IMR-90 (cell line): ENCODE measurements at regions not wholly inside any gene's neighbourhood (a gene's known extent, or its start where the extent isn't known, plus 50 kb on each side); places are given as distances from the start of the nearest gene placed in this dataset.

Experiments used
- ATAC-seq: fragments of 200-7000 bp; cut with Tn5 transposase; 2 replicates; pipeline ENCODE4 v1.9.1; 2020; ENCODE audit warnings: low read depth, mild to moderate bottlenecking, moderate library complexity
- BruUV-seq: library from RNA; stranded (reverse); fragments of 400-500 nt; replicated peaks from 2 replicates; lab custom pipeline; 2021; lab: Mats Ljungman, UMichigan
- CTCF ChIA-PET: fragments of 300-600 bp; formaldehyde crosslinking; extraction: SDS; loops from one replicate; lab custom pipeline; 2021; ENCODE audit warnings: antibody characterized with exemption; lab: Yijun Ruan, JAX
- POLR2A ChIA-PET: fragments of 300-600 bp; sonication (Branson Sonifier 250); formaldehyde crosslinking; loops from one replicate; lab custom pipeline; 2022; ENCODE audit warnings: antibody characterized with exemption; ENCODE audit not compliant: unreplicated experiment; lab: Charles Lee
- DNase-seq: peaks from one replicate; pipeline ENCODE4 v3.0.0; 2013
- H2AFZ ChIP-seq: replicated peaks from 2 replicates; pipeline ENCODE3; 2013; ENCODE audit warnings: low read length, mild to moderate bottlenecking; ENCODE audit not compliant: poor library complexity
- H2AK5ac ChIP-seq: 2 replicates; pipeline ENCODE4 v1.6.1; 2013; ENCODE audit warnings: low read depth, low read length, inconsistent platforms
- H2AK9ac ChIP-seq: replicated peaks from 2 replicates; pipeline ENCODE3; 2013; ENCODE audit warnings: mild to moderate bottlenecking, low read depth, low read length, moderate library complexity; ENCODE audit not compliant: poor library complexity
- H2BK120ac ChIP-seq: 2 replicates; pipeline ENCODE4 v1.6.1; 2013; ENCODE audit warnings: low read depth, low read length, inconsistent platforms
- H2BK15ac ChIP-seq: 3 replicates; pipeline ENCODE4 v1.6.1; 2013; ENCODE audit warnings: low read depth, low read length, inconsistent platforms
- H2BK20ac ChIP-seq: 2 replicates; pipeline ENCODE4 v1.6.1; 2013; ENCODE audit warnings: low read depth, mild to moderate bottlenecking, inconsistent platforms, low read length, moderate library complexity
- H2BK5ac ChIP-seq: 2 replicates; pipeline ENCODE4 v1.6.1; 2013; ENCODE audit warnings: mild to moderate bottlenecking, low read depth, low read length, inconsistent platforms; ENCODE audit not compliant: poor library complexity, severe bottlenecking
- H3K14ac ChIP-seq: replicated peaks from 2 replicates; pipeline ENCODE4 v1.6.1; 2013; ENCODE audit warnings: low read depth, low read length, inconsistent platforms
- H3K18ac ChIP-seq: 2 replicates; pipeline ENCODE4 v1.6.1; 2013; ENCODE audit warnings: low read depth, low read length, control low read depth
- H3K23ac ChIP-seq: 2 replicates; pipeline ENCODE4 v1.6.1; 2013; ENCODE audit warnings: low read depth, low read length, inconsistent platforms
- H3K27ac ChIP-seq: 2 replicates; pipeline ENCODE4 v1.5.1; 2013; ENCODE audit warnings: mild to moderate bottlenecking, control low read depth, low read length; ENCODE audit not compliant: insufficient read depth
- H3K27me3 ChIP-seq: 2 replicates; pipeline ENCODE4 v1.6.1; 2013; ENCODE audit warnings: low read length; ENCODE audit not compliant: control insufficient read depth, insufficient read depth
- H3K36me3 ChIP-seq: 2 replicates; pipeline ENCODE4 v1.6.1; 2013; ENCODE audit warnings: low read length, mixed read lengths; ENCODE audit not compliant: control insufficient read depth, insufficient read depth
- H3K4ac ChIP-seq: 2 replicates; pipeline ENCODE4 v1.6.1; 2013; ENCODE audit warnings: low read depth, low read length, inconsistent platforms
- H3K4me1 ChIP-seq: 2 replicates; pipeline ENCODE4 v1.6.1; 2013; ENCODE audit warnings: low read length, mixed read lengths; ENCODE audit not compliant: control insufficient read depth, insufficient read depth
- H3K4me2 ChIP-seq: 2 replicates; pipeline ENCODE4 v1.6.1; 2013; ENCODE audit warnings: low read depth, mild to moderate bottlenecking, control low read depth, low read length, moderate library complexity
- H3K4me3 ChIP-seq: 2 replicates; pipeline ENCODE4 v1.5.1; 2013; ENCODE audit warnings: low read depth, mild to moderate bottlenecking, control low read depth, low read length, moderate library complexity; ENCODE audit not compliant: insufficient read depth
- H3K56ac ChIP-seq: 2 replicates; pipeline ENCODE4 v1.6.1; 2013; ENCODE audit warnings: low read length, inconsistent platforms; ENCODE audit not compliant: insufficient read depth; ENCODE audit errors: extremely low read depth
- H3K79me1 ChIP-seq, 2 experiments: 2 replicates each; pipeline ENCODE4 v1.6.1; 2013; ENCODE audit warnings: low read length in 2 of 2, inconsistent platforms in 1 of 2, low read depth in 1 of 2
- H3K9ac ChIP-seq: 2 replicates; pipeline ENCODE4 v1.6.1; 2013; ENCODE audit warnings: low read depth, low read length, control low read depth
- H3K9me1 ChIP-seq: 2 replicates; pipeline ENCODE4 v1.6.1; 2013; ENCODE audit warnings: low read length, inconsistent platforms; ENCODE audit not compliant: insufficient read depth
- H3K9me3 ChIP-seq: 2 replicates; pipeline ENCODE4 v1.6.1; 2013; ENCODE audit warnings: low read length; ENCODE audit not compliant: control insufficient read depth, insufficient read depth
- H4K20me1 ChIP-seq: 2 replicates; pipeline ENCODE4 v1.6.1; 2013; ENCODE audit warnings: low read length, inconsistent platforms; ENCODE audit not compliant: insufficient read depth
- H4K5ac ChIP-seq: 2 replicates; pipeline ENCODE4 v1.6.1; 2013; ENCODE audit warnings: mild to moderate bottlenecking, low read depth, low read length, control low read depth
- H4K8ac ChIP-seq, 2 experiments: 2 replicates each; pipeline ENCODE4 v1.6.1; 2013; ENCODE audit warnings: low read depth in 2 of 2, low read length in 2 of 2, control low read depth in 1 of 2, inconsistent platforms in 1 of 2
- H4K91ac ChIP-seq: 2 replicates; pipeline ENCODE4 v1.6.1; 2013; ENCODE audit warnings: low read depth, low read length, inconsistent platforms; ENCODE audit not compliant: insufficient read depth
- BHLHE40 ChIP-seq: fragments of 150-350 bp; IDR thresholded peaks from 2 replicates; pipeline ENCODE4 v1.6.1; 2016; ENCODE audit warnings: mild to moderate bottlenecking, low read depth, low read length
- CEBPB ChIP-seq: IDR thresholded peaks from 2 replicates; pipeline ENCODE4 v1.6.1; 2012; ENCODE audit warnings: low read depth, low read length, improper control_type of control experiment
- MAZ ChIP-seq: IDR thresholded peaks from 2 replicates; pipeline ENCODE4 v1.6.1; 2012; ENCODE audit warnings: low read depth, mild to moderate bottlenecking, low read length, improper control_type of control experiment, moderate library complexity, borderline replicate concordance
- MXI1 ChIP-seq: IDR thresholded peaks from 2 replicates; pipeline ENCODE4 v1.6.1; 2012; ENCODE audit warnings: low read depth, mild to moderate bottlenecking, low read length, moderate library complexity, borderline replicate concordance
- NFE2L2 ChIP-seq: fragments of 150-350 bp; IDR thresholded peaks from 2 replicates; pipeline ENCODE4 v1.6.1; 2016; ENCODE audit warnings: low read depth, mild to moderate bottlenecking, low read length
- POLR2A ChIP-seq: IDR thresholded peaks from 2 replicates; pipeline ENCODE4 v1.6.1; 2012; ENCODE audit warnings: mild to moderate bottlenecking, low read depth, low read length
- RAD21 ChIP-seq: IDR thresholded peaks from 2 replicates; pipeline ENCODE4 v1.6.1; 2012; ENCODE audit warnings: low read length, improper control_type of control experiment
- RCOR1 ChIP-seq: IDR thresholded peaks from 2 replicates; pipeline ENCODE4 v1.6.1; 2012; ENCODE audit warnings: mild to moderate bottlenecking, low read length, improper control_type of control experiment; ENCODE audit not compliant: insufficient replicate concordance
- WGBS, 2 experiments: methylation state at CpG; one replicate each; pipeline versions ENCODE4 v1.1.5 to v1.1.7; 2013; ENCODE audit warnings: missing lambda C conversion rate in 2 of 2; ENCODE audit not compliant: insufficient read length in 1 of 2; ENCODE audit errors: extremely low coverage in 2 of 2; 5-methylcytosine and 5-hydroxymethylcytosine counted together
- dilution Hi-C: fragments of 300-500 bp; cut with HindIII; formaldehyde crosslinking; loops from one replicate; pipeline ENCODE4 v1.14.3; 2018; ENCODE audit warnings: low sequenced_read_pairs; ENCODE audit not compliant: unreplicated experiment
- in situ Hi-C: fragments of 300-500 bp; cut with MboI; formaldehyde crosslinking; loops from 3 replicates; pipeline ENCODE4 v1.14.3; 2019; ENCODE audit warnings: low sequenced_read_pairs, inconsistent platforms, mixed read lengths
- intact Hi-C: fragments of 100-400 bp; cut with micrococcal nuclease; formaldehyde crosslinking; loops from 2 replicates; pipeline ENCODE4 v1.10.0; 2022

- Histone ChIP-seq H3K18ac (no peak overlapping the region), H3K4me3 (no peak overlapping the region), H2AK5ac (no peak overlapping the region), H2BK120ac (no peak overlapping the region), H3K79me1 (no peaks in the 10 kb centered on the region), H3K14ac (no peak overlapping the region), H4K20me1 (no peaks in the 10 kb centered on the region), H3K23ac (no peak overlapping the region), H3K4me1 (no peaks in the 10 kb centered on the region), H3K9me3 (no peaks in the 10 kb centered on the region), H2AK9ac (no peak overlapping the region), H3K9me1 (no peaks in the 10 kb centered on the region), H4K91ac (no peak overlapping the region), H4K5ac (no peak overlapping the region), H2AFZ (no peak overlapping the region), H3K4me2 (no peak overlapping the region), H3K56ac (no peak overlapping the region), H2BK5ac (no peak overlapping the region), H3K36me3 (no peaks in the 10 kb centered on the region), H2BK15ac (no peak overlapping the region), H3K27me3 (no peaks in the 10 kb centered on the region), H4K8ac (no peak overlapping the region), H3K4ac (no peak overlapping the region), H3K9ac (no peak overlapping the region), H2BK20ac (no peak overlapping the region), H3K27ac (no peak overlapping the region)
- ChIA-PET POLR2A (no interaction called here), CTCF (no interaction called here)
- no CpG with 5 or more reads among the region's 3 CpGs for whole genome bisulfite sequencing, 2 experiments
- dilution Hi-C loops, result no loop called here
- intact Hi-C loops, result no loop called here
- TF ChIP-seq MAZ, result no peak
- no peak for TF ChIP-seq RCOR1
- no peak for TF ChIP-seq NFE2L2
- TF ChIP-seq CEBPB, result no peak
- no peak for TF ChIP-seq MXI1
- TF ChIP-seq BHLHE40, result no peak
- no peak for TF ChIP-seq RAD21
- no peak for TF ChIP-seq POLR2A
- in situ Hi-C loops, result no loop called here
- DNase-seq (no peak), ATAC-seq (no peak)
- BruUV-seq, result no TSS peak
Measured at GRCh38 chr2:84187258-84187657, 271.8 kb downstream of the SUCLG1 start.
